ENCODE measurements at regions not wholly inside any gene's neighbourhood (a gene's known extent, or its start where the extent isn't known, plus 50 kb on each side); places are given as distances from the start of the nearest gene placed in this dataset.

DNA sequence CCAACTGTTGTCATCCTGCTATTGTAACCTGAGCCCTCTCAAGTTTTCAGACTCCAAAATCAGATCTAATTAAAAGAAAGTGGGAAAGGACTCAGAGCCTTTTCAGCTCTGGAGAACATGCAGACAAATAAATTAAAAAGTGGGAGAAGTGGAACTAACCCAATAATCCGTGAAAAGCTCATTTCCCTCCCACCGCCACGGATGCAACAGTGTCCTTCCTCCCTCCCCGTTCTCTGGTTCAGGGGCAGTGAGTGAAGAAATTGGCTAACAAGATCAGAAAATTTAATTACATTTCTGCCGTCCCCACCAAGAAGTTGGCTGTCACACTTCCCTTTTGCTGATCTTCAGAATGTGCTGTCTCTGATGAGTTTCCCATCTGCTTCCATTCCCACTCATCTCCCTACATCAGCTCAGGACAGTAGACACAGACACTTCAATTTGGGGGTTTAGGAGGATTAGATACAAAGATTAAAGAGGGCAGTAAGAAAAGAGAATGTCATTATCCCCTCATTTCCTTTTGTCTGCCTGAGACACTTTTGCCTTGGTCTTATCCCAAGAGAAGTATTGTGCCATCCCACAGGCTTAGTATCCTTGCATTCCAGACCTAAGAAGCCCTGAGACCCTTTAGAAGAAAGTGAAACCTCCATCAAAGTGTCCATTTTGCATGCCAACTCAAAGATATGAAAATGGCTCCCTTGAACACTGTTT is 335.7 kb upstream of the PPP2R3A start:
- TF ChIP-seq, protein P1, sequence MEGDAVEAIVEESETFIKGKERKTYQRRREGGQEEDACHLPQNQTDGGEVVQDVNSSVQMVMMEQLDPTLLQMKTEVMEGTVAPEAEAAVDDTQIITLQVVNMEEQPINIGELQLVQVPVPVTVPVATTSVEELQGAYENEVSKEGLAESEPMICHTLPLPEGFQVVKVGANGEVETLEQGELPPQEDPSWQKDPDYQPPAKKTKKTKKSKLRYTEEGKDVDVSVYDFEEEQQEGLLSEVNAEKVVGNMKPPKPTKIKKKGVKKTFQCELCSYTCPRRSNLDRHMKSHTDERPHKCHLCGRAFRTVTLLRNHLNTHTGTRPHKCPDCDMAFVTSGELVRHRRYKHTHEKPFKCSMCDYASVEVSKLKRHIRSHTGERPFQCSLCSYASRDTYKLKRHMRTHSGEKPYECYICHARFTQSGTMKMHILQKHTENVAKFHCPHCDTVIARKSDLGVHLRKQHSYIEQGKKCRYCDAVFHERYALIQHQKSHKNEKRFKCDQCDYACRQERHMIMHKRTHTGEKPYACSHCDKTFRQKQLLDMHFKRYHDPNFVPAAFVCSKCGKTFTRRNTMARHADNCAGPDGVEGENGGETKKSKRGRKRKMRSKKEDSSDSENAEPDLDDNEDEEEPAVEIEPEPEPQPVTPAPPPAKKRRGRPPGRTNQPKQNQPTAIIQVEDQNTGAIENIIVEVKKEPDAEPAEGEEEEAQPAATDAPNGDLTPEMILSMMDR (IDR thresholded peaks at IDR 0.05; ENCODE audit: low read depth, low read length): no peak
- no peak for TF ChIP-seq MAX (IDR thresholded peaks at IDR 0.05; ENCODE audit: low read depth, low read length)
- no peak for TF ChIP-seq POLR2A (IDR thresholded peaks at IDR 0.05; ENCODE audit: extremely low read depth, insufficient read length)
